ENCODE measurements at regions not wholly inside any gene's neighbourhood (a gene's known extent, or its start where the extent isn't known, plus 50 kb on each side); places are given as distances from the start of the nearest gene placed in this dataset.

GRCh38 chr3:176415661-176416295 is 781.5 kb downstream of the TBL1XR1 start:
- CTCF ChIA-PET (ENCODE audit: low intra/inter-chr PET ratio, low total read pairs): no interaction called here

More at GRCh38 chr3:176415661-176416295, 781.5 kb downstream of the TBL1XR1 start:
- in situ Hi-C loops (cut with HindIII; ENCODE audit: extremely low pct_ligation_motif_present, low pct_unique_long_range_greater_than_20kb): no loop called here
- intact Hi-C loops (cut with micrococcal nuclease; ENCODE audit: unreplicated experiment): no loop called here
- H4K20me1 ChIP-seq (ENCODE audit: insufficient read depth, low read length): no peaks in the 10 kb centered on the region
- ATAC-seq (no peak), FAIRE-seq (no peak), DNase-seq (ENCODE audit: low spot score) (no peak)
- no peak overlapping the region for H2AFZ ChIP-seq (ENCODE audit: low read length)
- H3K27me3 ChIP-seq (ENCODE audit: control insufficient read depth in 1 of 2, insufficient read depth in 2 of 2, low read length in 2 of 2): no peaks in the 10 kb centered on the region; a peak in 1 of 5 replicates
- 56% methylated on average over 4 of the region's 4 CpGs for WGBS (ENCODE audit: low lambda C conversion rate)
- no peak overlapping the region for H3K9ac ChIP-seq (ENCODE audit: insufficient read depth, low read depth, low read length)
- no peak overlapping the region for H3K4me2 ChIP-seq (ENCODE audit: low read depth, low read length)
- no peak for TF ChIP-seq AFF4 (CRISPR knock-in tag; IDR thresholded peaks at IDR 0.05)
- H3K9me3 ChIP-seq (ENCODE audit: low read length): peaks cover 61% of the 10 kb centered on the region
- no peaks in the 10 kb centered on the region for H3K4me1 ChIP-seq (ENCODE audit: insufficient read depth, low read length)
- H3K36me3 ChIP-seq (replicated peaks in 1 of 2; ENCODE audit: control insufficient read depth in 1 of 2, insufficient read depth in 2 of 2, low read length in 2 of 2): no peaks in the 10 kb centered on the region
- POLR2A ChIA-PET: no interaction called here
- no peaks in the 10 kb centered on the region for H3K79me2 ChIP-seq (ENCODE audit: insufficient read depth, low read length)
- BruUV-seq (replicated peaks): no TSS peak
- H3K4me3 ChIP-seq (replicated peaks in 1 of 3; ENCODE audit: insufficient read depth in 1 of 3, low read depth in 2 of 3, low read length in 3 of 3): no peak overlapping the region
- H3K27ac ChIP-seq (ENCODE audit: extremely low read length, insufficient read depth, low read length): no peak overlapping the region
